ENCODE measurements at regions not wholly inside any gene's neighbourhood (a gene's known extent, or its start where the extent isn't known, plus 50 kb on each side); places are given as distances from the start of the nearest gene placed in this dataset.

DNA sequence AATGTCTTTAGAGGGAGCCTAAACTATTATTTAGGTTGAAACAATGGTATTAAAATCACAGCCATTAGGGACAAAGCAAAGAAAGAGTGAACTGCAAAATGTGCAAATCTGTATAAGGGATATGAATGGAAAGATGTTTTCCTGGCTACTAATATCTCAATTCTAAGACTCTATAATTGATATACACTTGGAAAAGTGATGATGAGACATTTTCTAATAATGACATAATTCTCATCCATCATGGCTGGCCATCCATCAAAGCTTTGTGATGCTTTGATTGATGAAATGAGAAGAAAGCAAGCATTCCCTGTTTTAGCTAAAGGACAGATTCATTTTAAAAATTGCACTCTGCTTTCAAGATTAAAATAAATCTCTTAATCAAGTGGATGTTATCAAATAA lies 965.5 kb upstream of the IGFBP7 start:
- no peaks in the 10 kb centered on the region for H3K36me3 Mint-ChIP-seq
- no peaks in the 10 kb centered on the region for H3K27me3 Mint-ChIP-seq
- no peaks in the 10 kb centered on the region for H3K4me1 Mint-ChIP-seq
- no peak for DNase-seq
- H3K4me3 Mint-ChIP-seq, result no peak overlapping the region
- no peak overlapping the region for H3K27ac Mint-ChIP-seq
- no peak for ATAC-seq (ENCODE audit: low read depth in 2 of 2)
- H3K9me3 Mint-ChIP-seq, result peaks cover 0 to 18% (median 9%) of the 10 kb centered on the region in 7 donors

DNA sequence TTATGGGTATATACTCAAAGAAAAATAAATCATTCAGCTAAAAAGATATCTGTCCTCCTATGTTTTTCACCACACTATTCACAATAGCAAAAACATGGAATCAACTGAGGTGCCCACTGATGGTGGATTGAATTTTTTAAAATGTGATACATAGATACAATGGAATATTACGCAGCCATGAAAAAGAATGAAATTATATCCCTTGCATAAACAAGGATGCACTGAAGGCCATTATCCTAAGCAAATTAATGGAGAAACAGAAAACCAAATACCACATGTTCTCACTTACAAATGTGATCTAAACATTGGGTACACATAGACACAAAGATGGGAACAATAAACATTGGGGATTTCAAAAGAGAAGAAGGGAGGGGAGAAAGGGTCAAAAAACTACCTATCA lies 964.2 kb upstream of the IGFBP7 start:
- no peaks in the 10 kb centered on the region for H3K4me1 Mint-ChIP-seq
- ATAC-seq (ENCODE audit: low read depth in 2 of 2), result no peak
- DNase-seq, result no peak
- no peaks in the 10 kb centered on the region for H3K36me3 Mint-ChIP-seq
- H3K27me3 Mint-ChIP-seq, result no peaks in the 10 kb centered on the region
- no peak overlapping the region for H3K4me3 Mint-ChIP-seq
- no peak overlapping the region for H3K27ac Mint-ChIP-seq
- H3K9me3 Mint-ChIP-seq, result peaks cover 3 to 19% (median 7%) of the 10 kb centered on the region in 7 donors

DNA sequence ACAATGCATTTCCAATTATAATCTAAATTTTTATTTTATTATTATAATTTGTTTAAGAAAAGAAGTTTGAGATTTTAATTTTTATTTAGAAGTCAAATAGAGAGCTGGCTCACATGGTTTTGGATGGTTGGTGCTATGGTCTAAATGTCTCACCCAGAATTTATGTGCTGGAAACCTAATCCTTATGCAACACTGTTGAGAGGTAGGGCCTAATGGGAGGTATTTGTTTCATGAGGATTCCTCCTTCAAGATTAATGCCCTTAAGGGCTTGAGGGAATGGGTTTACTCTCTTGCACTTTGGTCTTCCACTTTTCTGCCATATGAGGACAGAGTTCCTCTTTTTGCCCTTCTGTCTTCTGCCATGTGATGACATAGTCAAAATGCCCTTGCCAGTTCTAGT lies 960.5 kb upstream of the IGFBP7 start:
- Mint-ChIP-seq H3K27ac (no peak overlapping the region), H3K9me3 (peaks cover 4 to 10% (median 7%) of the 10 kb centered on the region in 7 donors), H3K36me3 (no peaks in the 10 kb centered on the region), H3K27me3 (no peaks in the 10 kb centered on the region), H3K4me3 (no peak overlapping the region), H3K4me1 (no peaks in the 10 kb centered on the region)
- DNase-seq (no peak), ATAC-seq (ENCODE audit: low read depth in 2 of 2) (no peak)

DNA sequence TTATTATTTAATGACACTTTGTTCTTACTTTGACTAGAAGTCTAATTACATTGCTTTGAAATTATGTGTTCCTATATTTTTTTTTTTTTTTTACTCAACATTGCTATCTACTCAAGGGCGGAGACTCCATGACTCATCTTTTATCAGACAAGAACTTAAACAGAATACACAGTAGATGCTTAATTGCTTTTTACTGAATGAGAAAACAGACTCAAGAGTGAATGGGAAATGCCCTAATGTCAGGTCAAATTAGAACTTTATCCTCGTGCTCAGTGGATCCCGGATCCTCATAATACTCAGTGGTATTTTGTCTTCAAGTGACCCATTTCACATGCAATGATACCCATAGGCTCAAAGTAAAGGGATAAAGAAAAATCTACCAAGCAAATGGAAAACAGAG lies 954.5 kb upstream of the IGFBP7 start:
- no peak for DNase-seq
- H3K36me3 Mint-ChIP-seq, result no peaks in the 10 kb centered on the region
- ATAC-seq (ENCODE audit: low read depth in 2 of 2), result no peak
- H3K4me1 Mint-ChIP-seq, result no peaks in the 10 kb centered on the region
- peaks cover 0 to 6% (median 0%) of the 10 kb centered on the region in 7 donors for H3K9me3 Mint-ChIP-seq
- no peaks in the 10 kb centered on the region for H3K27me3 Mint-ChIP-seq
- no peak overlapping the region for H3K4me3 Mint-ChIP-seq
- no peak overlapping the region for H3K27ac Mint-ChIP-seq

DNA sequence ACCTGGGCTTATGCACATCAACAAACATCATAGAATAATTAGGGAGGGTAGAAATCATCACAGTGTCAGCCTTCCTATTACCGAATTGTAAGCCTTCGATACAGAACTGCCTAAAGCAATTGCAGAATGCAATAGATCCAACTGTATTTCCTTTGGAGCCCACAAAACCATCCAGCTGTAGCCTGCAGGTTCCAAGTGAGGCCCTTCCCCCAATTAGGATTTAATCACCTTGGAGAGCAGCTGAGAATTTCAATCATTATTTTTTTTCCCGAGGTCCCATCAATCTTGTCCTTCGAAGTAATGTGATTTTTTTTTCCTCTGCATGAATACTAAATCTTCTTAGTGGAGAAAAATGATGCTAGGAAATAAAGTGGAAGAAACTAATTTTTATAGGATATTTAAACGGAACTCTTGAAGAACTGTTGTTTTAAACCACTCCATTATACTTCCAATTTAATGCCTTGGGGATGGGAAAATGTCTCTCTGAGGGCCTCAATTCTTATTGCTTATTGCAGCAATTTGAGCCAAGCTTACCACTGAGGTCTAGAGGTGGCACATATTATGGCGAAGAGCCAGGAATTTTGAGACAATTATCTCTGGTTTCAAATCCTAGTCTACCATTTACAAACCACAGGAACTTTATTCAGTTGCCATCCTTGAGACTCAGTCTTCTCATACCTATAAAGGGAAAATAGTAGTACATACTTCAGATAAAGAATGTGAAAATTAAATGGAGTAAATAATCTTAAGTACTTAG lies 953.4 kb upstream of the IGFBP7 start:
- no peak for ATAC-seq (ENCODE audit: low read depth in 2 of 2)
- no peak overlapping the region for H3K4me3 Mint-ChIP-seq
- H3K36me3 Mint-ChIP-seq, result no peaks in the 10 kb centered on the region
- H3K9me3 Mint-ChIP-seq, result peaks cover 0 to 7% (median 3%) of the 10 kb centered on the region in 7 donors
- no peak overlapping the region for H3K27ac Mint-ChIP-seq
- no peak for DNase-seq
- no peaks in the 10 kb centered on the region for H3K4me1 Mint-ChIP-seq
- H3K27me3 Mint-ChIP-seq, result no peaks in the 10 kb centered on the region

DNA sequence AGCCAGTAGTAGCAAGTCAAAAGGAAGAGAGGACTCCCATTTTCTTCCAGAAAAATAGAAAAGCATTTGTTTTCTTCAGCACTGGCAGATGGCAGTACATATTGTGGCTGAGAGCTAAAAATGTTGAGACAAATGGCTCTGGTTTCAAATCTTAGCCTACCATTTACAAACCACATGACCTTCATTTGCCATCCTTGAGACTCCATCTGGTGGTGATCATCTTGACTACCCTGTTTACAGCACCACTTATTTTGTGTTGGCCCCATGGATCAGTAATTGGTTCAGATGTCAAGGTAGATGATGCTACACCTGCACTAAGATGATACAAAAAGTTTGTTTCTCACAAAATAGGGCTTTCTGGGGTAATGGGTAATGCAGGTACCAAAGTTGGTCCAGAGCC lies 951.8 kb upstream of the IGFBP7 start:
- Mint-ChIP-seq H3K36me3 (no peaks in the 10 kb centered on the region), H3K4me1 (no peaks in the 10 kb centered on the region), H3K9me3 (peaks cover 0 to 7% (median 3%) of the 10 kb centered on the region in 7 donors), H3K27ac (no peak overlapping the region), H3K27me3 (no peaks in the 10 kb centered on the region), H3K4me3 (no peak overlapping the region)
- ATAC-seq (ENCODE audit: low read depth in 2 of 2), result no peak
- DNase-seq, result no peak

DNA sequence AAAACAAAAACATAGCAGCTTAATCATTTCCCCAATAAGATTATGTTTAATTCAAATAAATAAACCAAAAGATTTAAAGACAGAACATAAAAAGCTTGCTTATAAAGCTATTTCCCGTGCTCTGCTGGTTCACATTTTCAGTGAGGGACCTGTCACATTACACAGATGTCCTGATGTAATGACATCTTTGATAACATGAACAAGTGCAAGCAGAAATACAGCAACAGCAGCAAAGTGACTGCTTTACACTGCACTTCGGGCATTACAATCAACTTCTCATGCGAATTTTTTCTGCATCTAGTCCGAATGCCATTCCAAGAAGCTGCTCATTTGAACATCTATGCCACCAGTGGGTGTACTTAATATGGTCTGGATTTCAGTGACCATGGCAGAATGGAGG lies 940.3 kb upstream of the IGFBP7 start:
- Mint-ChIP-seq H3K4me3 (no peak overlapping the region), H3K4me1 (no peaks in the 10 kb centered on the region), H3K36me3 (no peaks in the 10 kb centered on the region), H3K27me3 (no peaks in the 10 kb centered on the region), H3K27ac (no peak overlapping the region), H3K9me3 (peaks cover 0 to 13% (median 2%) of the 10 kb centered on the region in 7 donors)
- no peak for DNase-seq
- ATAC-seq (ENCODE audit: low read depth in 2 of 2), result no peak

DNA sequence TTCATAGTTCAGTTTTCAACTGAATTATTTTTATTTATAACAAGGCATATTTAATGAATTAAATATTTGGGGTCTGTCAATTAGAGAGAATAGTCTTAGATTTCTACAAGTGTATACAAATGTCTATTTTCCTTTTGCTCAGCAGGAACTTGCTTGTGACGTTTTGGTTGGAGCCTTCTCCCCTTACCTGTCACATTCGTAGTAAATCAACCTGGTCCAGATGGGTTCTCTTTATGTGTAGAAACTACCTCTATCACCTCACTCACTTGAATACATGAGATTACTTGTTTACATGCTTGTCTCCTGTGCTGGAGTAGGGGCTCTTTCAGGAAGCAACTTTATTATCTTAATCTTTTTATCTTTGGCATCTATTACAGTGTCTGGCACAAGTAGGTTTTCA lies 938.3 kb upstream of the IGFBP7 start:
- no peaks in the 10 kb centered on the region for H3K36me3 Mint-ChIP-seq
- no peaks in the 10 kb centered on the region for H3K27me3 Mint-ChIP-seq
- no peak overlapping the region for H3K27ac Mint-ChIP-seq
- ATAC-seq (ENCODE audit: low read depth in 2 of 2), result no peak
- H3K4me3 Mint-ChIP-seq, result no peak overlapping the region
- DNase-seq, result no peak
- H3K9me3 Mint-ChIP-seq, result peaks cover 0 to 23% (median 7%) of the 10 kb centered on the region in 7 donors
- H3K4me1 Mint-ChIP-seq, result no peaks in the 10 kb centered on the region

DNA sequence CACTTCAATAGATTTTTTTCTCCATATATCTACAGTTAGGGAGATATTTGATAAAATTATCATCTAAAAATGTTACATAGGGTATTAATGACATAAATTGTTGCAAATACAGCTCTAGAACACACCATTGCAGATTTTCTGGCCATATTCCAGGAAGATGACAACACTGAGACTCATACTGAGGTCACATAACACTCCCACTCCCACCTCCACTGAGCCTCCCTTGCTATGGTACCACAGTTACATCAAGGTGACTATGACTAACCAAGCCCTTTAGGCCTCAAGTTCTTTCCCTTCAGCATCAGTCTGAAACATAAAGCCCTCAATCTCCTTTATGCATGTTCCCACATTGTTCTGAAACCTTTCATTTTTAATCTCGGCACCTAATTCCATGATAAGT lies 932.0 kb upstream of the IGFBP7 start:
- no peak overlapping the region for H3K4me3 Mint-ChIP-seq
- H3K9me3 Mint-ChIP-seq, result peaks cover 5 to 31% (median 9%) of the 10 kb centered on the region in 7 donors
- DNase-seq, result no peak
- no peak for ATAC-seq (ENCODE audit: low read depth in 2 of 2)
- H3K27me3 Mint-ChIP-seq, result no peaks in the 10 kb centered on the region
- H3K36me3 Mint-ChIP-seq, result no peaks in the 10 kb centered on the region
- H3K4me1 Mint-ChIP-seq, result no peaks in the 10 kb centered on the region
- H3K27ac Mint-ChIP-seq, result no peak overlapping the region

DNA sequence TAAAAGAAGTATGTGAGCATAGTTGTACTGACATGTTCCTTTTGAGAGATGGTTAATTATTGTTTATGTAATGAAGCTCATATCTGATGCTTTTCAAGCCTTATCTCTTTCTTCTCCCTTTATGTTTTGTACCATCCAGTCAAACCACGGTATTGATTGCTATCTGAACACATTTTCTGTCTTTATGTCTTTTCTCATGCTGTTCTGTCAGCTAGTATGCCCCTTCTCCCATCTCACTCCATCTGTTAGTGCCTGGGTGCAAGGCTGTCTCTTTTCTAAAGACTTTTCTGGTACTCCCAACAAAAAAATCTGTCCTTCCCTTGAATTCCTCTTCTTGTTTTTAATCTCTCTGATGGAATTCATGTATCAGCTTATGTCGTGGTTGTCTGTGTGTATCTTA lies 883.8 kb upstream of the IGFBP7 start:
- H3K27me3 Mint-ChIP-seq, result no peaks in the 10 kb centered on the region
- DNase-seq (no peak), ATAC-seq (ENCODE audit: low read depth in 2 of 2) (no peak)
- H3K36me3 Mint-ChIP-seq, result no peaks in the 10 kb centered on the region
- peaks cover 0 to 5% (median 2%) of the 10 kb centered on the region in 7 donors for H3K9me3 Mint-ChIP-seq
- no peaks in the 10 kb centered on the region for H3K4me1 Mint-ChIP-seq
- H3K4me3 Mint-ChIP-seq, result no peak overlapping the region
- no peak overlapping the region for H3K27ac Mint-ChIP-seq

DNA sequence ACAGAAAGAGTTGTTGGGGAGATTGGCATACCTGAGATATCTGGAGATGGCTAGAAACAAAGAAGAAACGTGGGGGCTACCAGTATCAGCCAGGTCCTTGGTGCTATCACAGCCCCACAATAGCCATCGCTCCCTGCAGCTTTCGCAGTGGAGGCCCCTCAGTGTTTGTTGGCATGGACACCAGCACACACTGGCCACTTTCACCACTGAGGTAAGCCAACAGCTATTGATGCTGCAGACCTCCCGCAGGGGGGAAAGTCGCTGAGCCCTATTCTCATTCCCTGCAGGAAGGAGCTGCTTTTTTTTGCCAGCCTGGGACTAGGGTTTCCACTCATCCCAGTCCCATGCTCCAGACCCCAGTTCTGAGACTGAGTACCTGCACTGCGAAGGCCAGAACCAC lies 879.2 kb upstream of the IGFBP7 start:
- no peak overlapping the region for H3K27ac Mint-ChIP-seq
- no peak overlapping the region for H3K4me3 Mint-ChIP-seq
- no peaks in the 10 kb centered on the region for H3K36me3 Mint-ChIP-seq
- no peaks in the 10 kb centered on the region for H3K27me3 Mint-ChIP-seq
- H3K9me3 Mint-ChIP-seq, result peaks cover 0 to 5% (median 0%) of the 10 kb centered on the region in 7 donors
- no peaks in the 10 kb centered on the region for H3K4me1 Mint-ChIP-seq
- ATAC-seq (ENCODE audit: low read depth in 2 of 2) (no peak), DNase-seq (no peak)

DNA sequence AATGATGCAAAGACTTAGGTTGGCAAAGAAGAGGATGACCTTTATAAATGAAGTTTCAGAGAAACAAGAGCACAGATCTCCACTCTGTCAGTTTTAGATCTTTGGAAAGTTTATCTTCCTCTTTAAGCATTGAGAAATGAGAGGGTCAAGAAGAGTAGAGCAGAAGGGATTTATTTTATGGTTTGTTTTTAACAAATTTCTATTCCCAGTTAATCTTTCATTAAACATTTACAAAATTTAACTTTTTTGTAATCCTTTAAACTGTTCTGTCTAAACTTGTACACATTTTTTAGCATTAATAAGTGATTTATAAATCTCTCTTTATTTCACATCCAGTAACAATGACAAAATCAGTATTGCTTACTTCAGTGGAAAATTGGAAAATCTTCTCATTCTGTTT lies 875.0 kb upstream of the IGFBP7 start:
- Mint-ChIP-seq H3K36me3 (no peaks in the 10 kb centered on the region), H3K9me3 (peaks cover 0 to 3% (median 0%) of the 10 kb centered on the region in 7 donors), H3K4me3 (no peak overlapping the region), H3K27ac (no peak overlapping the region), H3K4me1 (no peaks in the 10 kb centered on the region), H3K27me3 (no peaks in the 10 kb centered on the region)
- DNase-seq, result no peak
- no peak for ATAC-seq (ENCODE audit: low read depth in 2 of 2)

DNA sequence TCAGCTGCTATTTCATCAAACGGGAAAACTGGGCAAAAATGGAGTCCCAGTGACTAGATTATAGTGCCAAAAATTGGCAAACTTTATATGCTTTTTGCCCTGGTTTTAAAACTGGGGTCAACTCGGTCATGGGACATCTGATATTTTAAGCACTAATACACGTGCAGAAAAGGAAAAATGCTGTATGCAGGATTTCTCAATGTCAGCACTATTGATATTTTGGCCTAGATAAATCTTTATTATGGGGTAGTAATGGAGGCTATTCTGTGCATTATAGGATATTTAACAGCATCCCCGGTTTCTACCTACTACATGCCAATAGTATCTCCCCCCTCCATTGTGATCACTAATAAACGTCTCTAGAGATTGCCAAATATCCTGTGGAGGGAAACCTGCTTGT lies 870.9 kb upstream of the IGFBP7 start:
- H3K9me3 Mint-ChIP-seq, result peaks cover 0 to 5% (median 0%) of the 10 kb centered on the region in 7 donors
- no peaks in the 10 kb centered on the region for H3K4me1 Mint-ChIP-seq
- no peaks in the 10 kb centered on the region for H3K27me3 Mint-ChIP-seq
- no peak overlapping the region for H3K27ac Mint-ChIP-seq
- ATAC-seq (ENCODE audit: low read depth in 2 of 2), result no peak
- no peak for DNase-seq
- no peak overlapping the region for H3K4me3 Mint-ChIP-seq
- H3K36me3 Mint-ChIP-seq, result no peaks in the 10 kb centered on the region

DNA sequence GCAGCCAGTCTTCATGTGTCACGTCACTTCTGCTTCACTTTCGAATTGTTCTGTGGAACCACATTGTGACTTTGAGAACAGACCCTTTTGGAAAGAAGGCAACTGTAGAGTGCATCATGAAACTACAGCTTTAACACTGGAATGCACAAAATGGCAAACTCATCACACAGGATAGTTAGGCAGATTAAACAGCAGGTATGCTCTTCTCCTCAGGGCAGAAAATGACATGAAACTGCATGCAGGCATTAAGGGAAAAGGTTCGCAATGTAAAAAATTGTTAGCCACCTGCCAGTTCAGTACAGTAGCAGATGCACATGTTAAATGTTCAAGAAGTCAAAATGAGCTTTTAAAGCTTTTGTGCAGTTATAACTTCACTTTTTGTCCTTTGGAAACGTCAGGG lies 864.6 kb upstream of the IGFBP7 start:
- Mint-ChIP-seq H3K27me3 (no peaks in the 10 kb centered on the region), H3K9me3 (peaks cover 0 to 9% (median 2%) of the 10 kb centered on the region in 7 donors), H3K36me3 (no peaks in the 10 kb centered on the region), H3K4me1 (no peaks in the 10 kb centered on the region), H3K4me3 (no peak overlapping the region), H3K27ac (no peak overlapping the region)
- ATAC-seq (ENCODE audit: low read depth in 2 of 2) (no peak), DNase-seq (no peak)

DNA sequence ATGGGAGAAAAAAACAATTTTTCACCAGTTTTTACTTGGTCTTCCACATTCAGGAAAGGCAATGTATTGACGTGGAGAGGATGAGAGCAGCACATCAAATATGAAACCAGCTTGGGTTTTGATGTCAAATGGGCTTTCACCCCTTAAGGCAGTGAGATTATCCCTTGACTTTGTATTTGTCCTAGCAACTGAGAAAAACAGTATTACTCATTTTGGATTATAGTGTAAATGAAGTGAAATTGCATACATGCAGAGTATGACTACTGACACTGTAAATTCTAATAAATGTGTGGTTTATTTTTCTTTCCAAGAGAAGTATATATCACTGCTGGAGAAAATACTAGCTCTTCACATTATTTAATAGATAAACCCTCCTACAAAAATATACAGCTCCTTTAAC lies 863.6 kb upstream of the IGFBP7 start:
- Mint-ChIP-seq H3K4me1 (no peaks in the 10 kb centered on the region), H3K27me3 (no peaks in the 10 kb centered on the region), H3K9me3 (peaks cover 0 to 9% (median 0%) of the 10 kb centered on the region in 7 donors), H3K27ac (no peak overlapping the region), H3K36me3 (no peaks in the 10 kb centered on the region), H3K4me3 (no peak overlapping the region)
- DNase-seq, result no peak
- ATAC-seq (ENCODE audit: low read depth in 2 of 2), result no peak

Measured in naive B cell (primary cell).